Psoas muscle (tissue), 7 donors: ENCODE measurements at regions not wholly inside any gene's neighbourhood (a gene's known extent, or its start where the extent isn't known, plus 50 kb on each side); places are given as distances from the start of the nearest gene placed in this dataset.

Experiments used
- ATAC-seq, 4 donors: fragments of 200-7000 bp; cut with Tn5 transposase; one replicate each; pipeline ENCODE4 v1.9.1; 2020; ENCODE audit warnings: moderate library complexity in 3 of 4, mild to moderate bottlenecking in 2 of 4
- DNase-seq, 2 donors: peaks; one replicate each; pipeline ENCODE4 v3.0.0-alpha.2; 2020
- H3K27ac ChIP-seq: fragments of 200-600 bp; one replicate; pipeline ENCODE4 v1.8.0; 2022
- H3K27me3 ChIP-seq, 3 donors: fragments of 200-600 bp in 1 of 3; one replicate each; pipeline versions ENCODE4 v1.6.1 to v1.8.0; 2013 to 2022; ENCODE audit warnings: low read length in 2 of 3, mild to moderate bottlenecking in 2 of 3, moderate library complexity in 1 of 3; ENCODE audit not compliant: insufficient read depth in 3 of 3
- H3K36me3 ChIP-seq, 2 donors: fragments of 200-600 bp in 1 of 2; one replicate each; pipeline versions ENCODE4 v1.6.1 to v1.8.0; 2013 to 2022; ENCODE audit warnings: low read depth in 1 of 2, mild to moderate bottlenecking in 1 of 2, moderate library complexity in 1 of 2; ENCODE audit not compliant: insufficient read depth in 1 of 2
- H3K4me1 ChIP-seq: fragments of 200-600 bp; one replicate; pipeline ENCODE4 v1.8.0; 2022
- H3K4me3 ChIP-seq: fragments of 200-600 bp; one replicate; pipeline ENCODE4 v1.8.0; 2022; ENCODE audit warnings: mild to moderate bottlenecking
- H3K9me3 ChIP-seq: fragments of 200-600 bp; one replicate; pipeline ENCODE4 v1.8.0; 2022
- CTCF ChIP-seq: fragments of 200-600 bp; IDR thresholded peaks from one replicate; pipeline ENCODE4 v1.8.0; 2022; ENCODE audit warnings: antibody characterized with exemption
- WGBS, 3 donors: extraction: QIAGEN DNeasy Blood & Tissue Kit; methylation state at CpG; one replicate each; pipeline versions ENCODE4 v1.1.6 to v1.1.7; 2013; 5-methylcytosine and 5-hydroxymethylcytosine counted together
- intact Hi-C, 2 donors: fragments of 100-400 bp; cut with DNase I; formaldehyde crosslinking; loops; one replicate each; pipeline versions ENCODE4 v1.11.0 to v1.14.2; 2022
- donor health status: healthy with polysubstance abuse.
- donor health status: DM: no; HTN: no; CAD: no; lungs with moderate emphysema.
- donor health status: Bipolar disorder and iron deficiency.
- donor health status: healthy.
- donor health status: DM: yes; HTN: yes; CAD: no.
- donor health status: DM: no; HTN: no; CAD: no.
- donor health status: DM: yes; HTN: yes; CAD: no.

- ATAC-seq (no peak), DNase-seq (no peak)
- Histone ChIP-seq H3K4me3 (no peak overlapping the region), H3K27me3 (no peaks in the 10 kb centered on the region), H3K4me1 (peaks cover 23% of the 10 kb centered on the region), H3K36me3 (no peaks in the 10 kb centered on the region), H3K9me3 (no peaks in the 10 kb centered on the region), H3K27ac (no peak overlapping the region)
- intact Hi-C loops, result no loop called here
- 97 to 100% (median 100%) methylated on average over 2 of the region's 2 CpGs for WGBS, 3 donors
- no peak for TF ChIP-seq CTCF
These were observed 137.0 kb downstream of the PLPP3 start for GRCh38 chr1:56442290-56442877.

- intact Hi-C loops, result no loop called here
- 96 to 98% (median 97%) methylated on average over 3 of the region's 3 CpGs for WGBS, 3 donors
- H3K36me3 ChIP-seq, result no peaks in the 10 kb centered on the region
- DNase-seq (no peak), ATAC-seq (no peak)
- no peak for TF ChIP-seq CTCF
- H3K27me3 ChIP-seq, result no peaks in the 10 kb centered on the region
- H3K4me3 ChIP-seq, result no peak overlapping the region
- H3K4me1 ChIP-seq, result peaks cover 15% of the 10 kb centered on the region
- H3K9me3 ChIP-seq, result no peaks in the 10 kb centered on the region
- H3K27ac ChIP-seq, result no peak overlapping the region
These were observed 137.8 kb downstream of the PLPP3 start for GRCh38 chr1:56441601-56442000.

- H3K27me3 ChIP-seq, result no peaks in the 10 kb centered on the region
- H3K4me1 ChIP-seq, result peaks cover 11% of the 10 kb centered on the region
- intact Hi-C loops, result no loop called here
- ATAC-seq (no peak), DNase-seq (no peak)
- H3K27ac ChIP-seq, result no peak overlapping the region
- 14 to 21% (median 17%) methylated on average over 4 of the region's 4 CpGs for WGBS, 3 donors
- no peaks in the 10 kb centered on the region for H3K9me3 ChIP-seq
- no peak for TF ChIP-seq CTCF
- H3K36me3 ChIP-seq, result no peaks in the 10 kb centered on the region
- no peak overlapping the region for H3K4me3 ChIP-seq
These were observed 139.6 kb downstream of the PLPP3 start for GRCh38 chr1:56439610-56440264.

DNA sequence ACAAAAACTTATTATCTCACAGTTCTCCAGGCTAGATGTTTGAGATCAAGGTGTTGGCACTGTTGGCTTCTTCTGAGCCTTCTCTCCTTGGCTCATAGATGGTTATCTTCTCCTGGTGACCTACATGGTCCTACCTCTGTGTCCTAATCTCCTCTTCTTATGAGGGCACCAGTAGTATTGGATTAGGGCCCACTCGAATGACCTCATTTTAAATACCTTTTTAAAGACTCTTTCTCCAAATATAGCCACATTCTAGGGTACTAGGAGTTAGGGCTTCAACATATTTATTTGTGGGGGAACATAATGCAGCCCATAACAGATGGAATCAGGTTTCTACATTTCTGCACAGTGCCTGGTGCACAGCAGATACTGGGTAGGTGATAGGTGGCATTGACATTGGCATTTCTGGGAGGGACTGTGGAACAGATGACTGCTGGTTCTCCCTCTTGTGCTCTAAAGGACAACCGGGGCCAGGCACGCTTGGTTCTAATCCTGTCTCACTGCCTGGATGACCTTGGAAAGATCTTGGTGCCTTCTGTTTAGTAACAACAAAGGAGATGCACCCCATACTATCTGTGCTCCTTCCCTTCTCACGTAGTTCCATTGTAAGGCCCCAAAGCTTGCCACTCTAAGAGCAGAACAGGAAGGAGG is 140.3 kb downstream of the PLPP3 start:
- Histone ChIP-seq H3K27ac (no peak overlapping the region), H3K36me3 (no peaks in the 10 kb centered on the region), H3K4me3 (no peak overlapping the region), H3K4me1 (peaks cover 11% of the 10 kb centered on the region), H3K9me3 (no peaks in the 10 kb centered on the region), H3K27me3 (no peaks in the 10 kb centered on the region)
- TF ChIP-seq CTCF, result no peak
- intact Hi-C loops, result no loop called here
- ATAC-seq (peak in 2 of 4 donors; percentile 18 to 21), DNase-seq (no peak)
- WGBS, 3 donors, result 58 to 72% (median 70%) methylated on average over 4 of the region's 4 CpGs
